GM18499 (cell line): ENCODE measurements at regions not wholly inside any gene's neighbourhood (a gene's known extent, or its start where the extent isn't known, plus 50 kb on each side); places are given as distances from the start of the nearest gene placed in this dataset.

ENCODE experiments used
- ATAC-seq: cut with Tn5 transposase; IDR thresholded peaks from one replicate; pipeline ENCODE4 v1.9.1; 2021; ENCODE audit warnings: moderate number of reproducible peaks; ENCODE audit not compliant: insufficient read depth, unreplicated experiment

- ATAC-seq, result no peak
Observed at GRCh38 chr12:69059465-69060457, 126.8 kb upstream of the CPM start.

- no peak for ATAC-seq
Observed at GRCh38 chr12:69061574-69061973, 128.6 kb upstream of the CPM start.

- no peak for ATAC-seq
Observed at GRCh38 chr12:69062621-69063237, 129.8 kb upstream of the CPM start.

GRCh38 chr12:69064734-69065443 is 131.9 kb upstream of the CPM start:
- ATAC-seq, result no peak

- no peak for ATAC-seq
Observed at GRCh38 chr12:69065775-69066174, 132.8 kb upstream of the CPM start.

- no peak for ATAC-seq
Observed at GRCh38 chr12:69066492-69067373, 133.8 kb upstream of the CPM start.

- ATAC-seq, result no peak
Observed at GRCh38 chr12:69067713-69068112, 134.7 kb upstream of the CPM start.

- no peak for ATAC-seq
Observed at GRCh38 chr12:69068448-69068847, 135.5 kb upstream of the CPM start.

DNA sequence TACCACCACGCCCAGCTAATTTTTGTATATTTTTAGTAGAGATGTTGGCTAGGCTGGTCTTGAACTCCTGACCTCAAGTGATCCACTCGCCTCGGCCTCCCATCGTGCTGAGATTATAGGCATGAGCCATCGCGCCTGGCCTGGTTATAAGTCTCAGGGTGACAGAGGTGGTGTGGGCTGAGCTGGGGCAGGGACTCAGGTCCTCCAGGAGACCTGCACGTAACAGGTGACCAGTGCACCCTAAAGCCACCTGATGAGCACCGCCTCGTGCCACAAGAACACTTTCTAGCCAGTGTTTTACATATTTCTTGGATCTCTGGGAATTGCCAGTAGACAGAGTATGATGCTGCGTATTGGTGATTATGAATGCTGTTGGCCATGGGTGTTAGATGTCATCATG is 136.5 kb upstream of the CPM start:
- ATAC-seq, result no peak

- no peak for ATAC-seq
Observed at GRCh38 chr12:69070319-69071090, 137.5 kb upstream of the CPM start.

- no peak for ATAC-seq
Observed at GRCh38 chr12:69071091-69071370, 138.1 kb upstream of the CPM start.

DNA sequence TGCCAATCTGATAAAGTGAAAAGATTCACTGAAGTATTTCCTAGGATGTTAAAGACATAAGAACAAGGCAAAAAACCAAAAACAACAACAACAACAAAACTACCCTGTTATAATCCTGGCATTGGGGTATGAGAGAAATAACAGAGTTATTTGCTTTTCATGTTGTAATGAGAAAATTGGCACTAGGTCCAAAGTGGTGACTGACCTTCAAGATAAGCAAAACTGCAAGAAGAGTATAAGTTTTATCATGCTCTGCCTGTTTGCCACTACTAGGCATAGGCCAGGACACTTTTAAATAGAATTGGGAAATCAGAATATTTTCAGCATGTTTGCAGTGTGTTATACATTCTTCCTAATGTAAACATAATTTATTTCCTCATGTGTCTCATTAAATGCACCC is 140.1 kb upstream of the CPM start:
- no peak for ATAC-seq

DNA sequence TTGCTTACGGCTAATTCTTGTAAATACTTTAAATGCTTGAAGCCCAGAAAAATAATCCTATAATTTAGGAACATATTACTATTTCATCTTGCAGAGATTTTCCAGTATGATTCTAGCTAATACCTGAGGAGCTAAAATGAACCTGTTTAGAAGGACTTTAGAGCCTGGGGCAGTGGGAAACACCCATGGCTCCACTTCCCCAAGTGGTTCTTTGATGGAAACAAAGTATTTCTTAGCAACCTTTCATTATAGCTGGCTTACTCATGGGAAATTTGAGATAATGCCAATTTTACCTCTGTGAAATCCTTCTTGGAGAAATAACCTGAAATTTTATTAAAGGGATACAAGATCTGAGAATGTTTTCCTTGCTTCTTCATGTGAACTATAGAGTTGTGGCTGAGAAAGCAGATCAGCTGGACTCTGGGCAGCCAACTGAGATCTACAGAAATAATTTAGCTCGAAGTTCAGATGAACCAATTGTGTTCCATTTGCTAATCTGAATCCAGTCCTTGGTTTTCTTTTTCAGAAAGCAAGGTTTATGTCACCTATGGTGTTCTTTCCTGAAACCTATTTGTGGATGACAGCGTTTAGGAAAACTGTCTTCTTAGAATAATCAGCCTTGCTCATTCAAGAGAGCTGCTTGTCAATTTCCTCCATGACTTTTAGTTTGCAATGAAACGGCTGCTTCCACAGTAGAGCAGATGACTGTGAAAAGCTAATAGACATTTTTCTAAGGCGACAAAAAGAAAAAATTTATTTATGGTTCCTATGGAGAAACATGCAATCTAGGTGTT is 141.8 kb upstream of the CPM start:
- no peak for ATAC-seq

DNA sequence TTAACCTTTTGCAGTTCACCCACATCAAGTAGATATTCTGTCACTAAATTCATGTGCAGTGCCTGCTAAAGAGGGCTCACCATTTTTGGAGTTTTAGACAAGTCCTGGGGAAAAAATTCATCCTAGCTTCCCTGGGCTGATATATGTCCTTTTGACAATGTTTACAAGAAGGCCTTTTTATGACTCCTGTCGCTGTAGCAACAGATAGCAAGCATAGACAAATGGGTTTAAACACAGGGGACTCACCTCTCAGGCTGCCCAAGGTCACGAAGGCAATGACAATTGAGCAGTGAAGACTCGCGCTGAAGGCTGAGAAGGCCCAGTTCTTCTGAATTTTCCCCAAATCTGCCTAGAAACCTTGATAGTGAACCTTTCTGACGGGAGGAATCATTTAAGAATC is 150.7 kb upstream of the CPM start:
- ATAC-seq, result no peak

DNA sequence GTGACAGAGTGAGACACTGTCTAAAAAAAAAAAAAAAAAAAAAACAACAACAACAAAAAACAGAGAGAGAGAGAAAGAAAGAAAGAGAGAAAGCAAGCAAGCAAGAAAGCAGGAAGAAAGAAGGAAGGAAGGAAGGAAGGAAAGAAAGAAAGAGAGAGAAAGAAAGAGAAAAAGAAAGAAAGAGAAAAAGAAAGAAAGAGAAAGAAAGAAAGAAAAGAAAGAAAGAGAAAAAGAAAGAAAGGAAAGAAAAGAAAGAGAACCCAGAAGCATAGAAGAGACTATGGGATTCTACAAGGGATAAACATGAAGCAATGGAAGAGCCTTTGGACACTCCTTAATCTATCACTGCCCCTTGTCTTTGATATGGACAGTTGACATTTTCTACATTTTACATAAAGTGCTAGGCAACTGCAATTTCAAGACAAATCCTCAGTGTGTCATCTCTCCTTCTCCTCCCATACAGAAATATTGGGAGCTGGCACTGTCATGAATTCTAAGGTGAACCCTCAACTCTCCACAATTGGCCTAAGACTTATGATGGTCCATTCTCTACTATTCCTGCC is 151.9 kb upstream of the CPM start:
- no peak for ATAC-seq

DNA sequence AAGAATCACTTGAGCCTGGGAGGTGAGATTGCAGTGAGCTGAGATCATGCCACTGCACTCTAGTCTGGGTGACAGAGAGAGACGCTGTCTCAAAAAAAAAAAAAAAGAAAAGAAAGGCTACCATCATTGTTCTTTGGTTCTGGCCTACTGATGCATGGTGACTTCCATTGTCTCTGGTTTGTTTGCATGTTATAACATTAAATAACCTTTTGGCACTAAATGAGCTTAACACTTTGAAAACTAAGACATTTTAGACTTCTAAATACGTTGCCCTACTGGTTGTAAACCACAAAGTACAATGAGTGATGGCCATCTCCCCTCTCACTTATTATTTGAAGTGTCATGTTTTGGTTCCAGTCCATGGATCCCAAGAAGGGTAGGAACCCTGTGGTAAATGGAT is 152.9 kb upstream of the CPM start:
- ATAC-seq, result no peak

GRCh38 chr12:69087986-69088385 is 151.4 kb upstream of the CPSF6 start:
- no peak for ATAC-seq

- no peak for ATAC-seq
Observed at GRCh38 chr12:69090722-69091121, 148.6 kb upstream of the CPSF6 start.
